CD4-positive, alpha-beta memory T cell (primary cell): ENCODE measurements at regions not wholly inside any gene's neighbourhood (a gene's known extent, or its start where the extent isn't known, plus 50 kb on each side); places are given as distances from the start of the nearest gene placed in this dataset.
"Not testable (repeated sequence)": the region's sequence is repeated elsewhere in the genome, so short reads cannot be mapped to it uniquely, and the experiment has no call there.

ENCODE experiments used
- CTCF ChIA-PET: fragments of 350-600 bp; sonication (Branson Sonifier 250); formaldehyde crosslinking; loops from one replicate; lab custom pipeline; 2021; ENCODE audit warnings: inconsistent platforms; ENCODE audit not compliant: partially characterized antibody; lab: Charles Lee
- POLR2A ChIA-PET: fragments of 350-600 bp; sonication (Branson Sonifier 250); formaldehyde crosslinking; loops from one replicate; lab custom pipeline; 2021; ENCODE audit not compliant: partially characterized antibody; lab: Charles Lee
- DNase-seq, 5 donors: peaks; one replicate each; pipeline versions ENCODE4 v3.0.0 to v3.0.0-alpha.2; 2020 to 2022; ENCODE audit warnings: mixed read lengths in 1 of 5
- H3K27ac ChIP-seq: one replicate; pipeline ENCODE4 v1.7.0; 2013; ENCODE audit warnings: low read depth, low read length
- H3K27me3 ChIP-seq: 2 replicates; pipeline ENCODE4 v1.7.0; 2013; ENCODE audit warnings: mild to moderate bottlenecking, low read length, moderate library complexity; ENCODE audit not compliant: insufficient read depth
- H3K36me3 ChIP-seq: 2 replicates; pipeline ENCODE4 v1.7.0; 2013; ENCODE audit warnings: mild to moderate bottlenecking, low read length, moderate library complexity; ENCODE audit not compliant: insufficient read depth
- H3K4me1 ChIP-seq: 2 replicates; pipeline ENCODE4 v1.7.0; 2013; ENCODE audit warnings: mild to moderate bottlenecking, low read length, moderate library complexity; ENCODE audit not compliant: insufficient read depth
- H3K4me3 ChIP-seq, 2 donors: one replicate each; pipeline ENCODE4 v1.7.0; 2013; ENCODE audit warnings: low read length in 2 of 2, mild to moderate bottlenecking in 1 of 2
- H3K9me3 ChIP-seq, 2 donors: one replicate each; pipeline ENCODE4 v1.7.0; 2013; ENCODE audit warnings: low read length in 2 of 2, control low read depth in 1 of 2; ENCODE audit not compliant: control insufficient read depth in 1 of 2
- H3K27ac Mint-ChIP-seq, 7 donors: one replicate each; pipeline ENCODE4 v1.8.0; 2020 to 2021; ENCODE audit warnings: mixed read lengths in 7 of 7, mild to moderate bottlenecking in 6 of 7, inconsistent platforms in 3 of 7, moderate library complexity in 3 of 7
- H3K27me3 Mint-ChIP-seq, 2 donors: one replicate each; pipeline ENCODE4 v1.8.0; 2020 to 2021; ENCODE audit warnings: mixed read lengths in 2 of 2
- H3K36me3 Mint-ChIP-seq, 2 donors: one replicate each; pipeline ENCODE4 v1.8.0; 2020 to 2021; ENCODE audit warnings: mixed read lengths in 2 of 2, inconsistent platforms in 1 of 2, mild to moderate bottlenecking in 1 of 2
- H3K4me1 Mint-ChIP-seq, 4 donors: one replicate each; pipeline ENCODE4 v1.8.0; 2020 to 2021; ENCODE audit warnings: mixed read lengths in 4 of 4, mild to moderate bottlenecking in 1 of 4
- H3K4me3 Mint-ChIP-seq, 8 donors: one replicate each; pipeline ENCODE4 v1.8.0; 2020 to 2021; ENCODE audit warnings: mixed read lengths in 8 of 8, mild to moderate bottlenecking in 7 of 8, moderate library complexity in 6 of 8, inconsistent platforms in 3 of 8
- H3K9me3 Mint-ChIP-seq, 8 donors: one replicate each; pipeline ENCODE4 v1.8.0; 2020 to 2021; ENCODE audit warnings: mixed read lengths in 8 of 8, mild to moderate bottlenecking in 5 of 8, inconsistent platforms in 3 of 8, moderate library complexity in 1 of 8
- intact Hi-C: fragments of 100-400 bp; cut with micrococcal nuclease; formaldehyde crosslinking; loops from one replicate; pipeline ENCODE4 v1.15.1; 2023

- H3K4me3 ChIP-seq = no peak overlapping the region
- Mint-ChIP-seq H3K27me3 (no peaks in the 10 kb centered on the region), H3K27ac (no peak overlapping the region), H3K9me3 (peaks cover 0 to 10% (median 4%) of the 10 kb centered on the region in 8 donors), H3K36me3 (no peaks in the 10 kb centered on the region), H3K4me3 (no peak overlapping the region), H3K4me1 (no peaks in the 10 kb centered on the region)
- ChIA-PET POLR2A (no interaction called here), CTCF (no interaction called here)
- H3K4me1 ChIP-seq = no peaks in the 10 kb centered on the region
- DNase-seq = no peak
- H3K27ac ChIP-seq = no peak overlapping the region
- H3K27me3 ChIP-seq = no peaks in the 10 kb centered on the region
- H3K36me3 ChIP-seq = no peaks in the 10 kb centered on the region
- intact Hi-C loops = no loop called here
- no peaks in the 10 kb centered on the region for H3K9me3 ChIP-seq
These were observed 97.9 kb upstream of the OR13H1 start for GRCh38 chrX:131445955-131446354.

DNA sequence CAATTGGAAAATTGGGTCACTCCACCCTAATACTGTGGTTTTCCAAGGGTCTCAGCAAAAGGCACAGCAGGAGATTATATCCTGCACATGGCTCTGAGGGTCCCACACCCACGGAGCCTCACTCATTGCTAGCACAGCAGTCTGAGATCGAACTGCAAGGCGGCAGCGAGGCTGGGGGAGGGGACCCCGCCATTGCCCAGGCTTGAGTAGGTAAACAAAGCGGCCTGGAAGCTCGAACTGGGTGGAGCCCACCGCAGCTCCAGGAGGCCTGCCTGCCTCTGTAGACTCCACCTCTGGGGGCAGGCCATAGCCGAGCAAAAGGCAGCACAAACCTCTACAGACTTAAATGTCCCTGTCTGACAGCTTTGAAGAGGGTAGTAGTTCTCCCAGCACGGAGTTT, 82.0 kb upstream of the OR13H1 start:
- H3K4me1 ChIP-seq, H3K36me3 Mint-ChIP-seq, intact Hi-C loops, H3K27me3 ChIP-seq, H3K4me1 Mint-ChIP-seq, CTCF ChIA-PET, H3K4me3 Mint-ChIP-seq, DNase-seq, H3K9me3 Mint-ChIP-seq, H3K27ac ChIP-seq, H3K9me3 ChIP-seq, POLR2A ChIA-PET, H3K27ac Mint-ChIP-seq, H3K4me3 ChIP-seq, H3K27me3 Mint-ChIP-seq, H3K36me3 ChIP-seq: not testable (repeated sequence)

DNA sequence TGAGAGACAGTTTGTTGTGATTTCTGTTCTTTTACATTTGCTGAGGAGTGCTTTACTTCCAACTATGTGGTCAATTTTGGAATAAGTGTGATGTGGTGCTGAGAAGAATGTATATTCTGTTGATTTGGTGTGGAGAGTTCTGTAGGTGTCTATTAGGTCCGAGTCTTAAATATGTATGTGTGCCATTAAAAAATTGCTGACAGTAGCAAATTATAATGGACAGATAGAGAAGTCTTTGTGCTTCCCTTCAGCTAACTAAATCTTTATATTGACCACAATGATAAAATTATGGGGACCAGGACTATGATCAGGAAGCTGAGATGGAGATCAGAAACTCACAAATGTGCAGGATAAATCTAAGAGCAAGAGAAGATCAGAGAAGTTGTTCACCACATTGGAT, 70.1 kb upstream of the OR13H1 start:
- CTCF ChIA-PET, H3K36me3 Mint-ChIP-seq, H3K9me3 ChIP-seq, H3K4me1 Mint-ChIP-seq, H3K4me3 Mint-ChIP-seq, H3K27ac Mint-ChIP-seq, H3K27ac ChIP-seq, H3K36me3 ChIP-seq, H3K27me3 Mint-ChIP-seq, H3K4me1 ChIP-seq, H3K4me3 ChIP-seq, DNase-seq, POLR2A ChIA-PET, H3K9me3 Mint-ChIP-seq, H3K27me3 ChIP-seq, intact Hi-C loops: not testable (repeated sequence)

- Mint-ChIP-seq H3K9me3 (peaks cover 0 to 12% (median 5%) of the 10 kb centered on the region in 8 donors), H3K4me3 (no peak overlapping the region), H3K27me3 (no peaks in the 10 kb centered on the region), H3K36me3 (no peaks in the 10 kb centered on the region), H3K27ac (no peak overlapping the region), H3K4me1 (no peaks in the 10 kb centered on the region)
- Histone ChIP-seq H3K4me3 (no peak overlapping the region), H3K36me3 (no peaks in the 10 kb centered on the region), H3K27ac (no peak overlapping the region), H3K9me3 (no peaks in the 10 kb centered on the region), H3K4me1 (no peaks in the 10 kb centered on the region), H3K27me3 (no peaks in the 10 kb centered on the region)
- ChIA-PET CTCF (no interaction called here), POLR2A (no interaction called here)
- no peak for DNase-seq
- intact Hi-C loops = no loop called here
These were observed 66.4 kb upstream of the OR13H1 start for GRCh38 chrX:131477498-131477897.
